Activated B cell treated with CpG ODN at 0.5 μM for 24 hours (primary cell): ENCODE measurements at regions not wholly inside any gene's neighbourhood (a gene's known extent, or its start where the extent isn't known, plus 50 kb on each side); places are given as distances from the start of the nearest gene placed in this dataset.

ENCODE experiments used
- ATAC-seq: fragments of 200-7000 bp; cut with Tn5 transposase; one replicate; pipeline ENCODE4 v1.10.0; 2021; ENCODE audit warnings: low read depth, mild to moderate bottlenecking, moderate library complexity
- CTCF ChIA-PET: fragments of 350-600 bp; sonication (Branson Sonifier 250); formaldehyde crosslinking; loops from one replicate; lab custom pipeline; 2021; ENCODE audit warnings: antibody characterized with exemption; lab: Charles Lee
- POLR2A ChIA-PET: fragments of 350-600 bp; sonication (Branson Sonifier 250); formaldehyde crosslinking; loops from one replicate; lab custom pipeline; 2021; ENCODE audit warnings: antibody characterized with exemption; lab: Charles Lee
- DNase-seq: peaks from one replicate; pipeline ENCODE4 v3.0.0; 2022
- H3K27ac Mint-ChIP-seq: one replicate; pipeline ENCODE4 v1.8.0; 2020; ENCODE audit warnings: mixed read lengths
- H3K27me3 Mint-ChIP-seq: one replicate; pipeline ENCODE4 v1.8.0; 2021; ENCODE audit warnings: mixed read lengths
- H3K36me3 Mint-ChIP-seq: one replicate; pipeline ENCODE4 v1.8.0; 2021; ENCODE audit warnings: low read depth, mixed read lengths
- H3K4me1 Mint-ChIP-seq: one replicate; pipeline ENCODE4 v1.8.0; 2021; ENCODE audit warnings: mixed read lengths
- H3K4me3 Mint-ChIP-seq: one replicate; pipeline ENCODE4 v1.8.0; 2020; ENCODE audit warnings: mild to moderate bottlenecking, mixed read lengths
- H3K9me3 Mint-ChIP-seq: one replicate; pipeline ENCODE4 v1.8.0; 2020; ENCODE audit warnings: mixed read lengths
- CTCF ChIP-seq: fragments of 200-600 bp; IDR thresholded peaks from one replicate; pipeline ENCODE4 v1.8.0; 2022; ENCODE audit warnings: antibody characterized with exemption, mild to moderate bottlenecking
- intact Hi-C: fragments of 100-400 bp; cut with micrococcal nuclease; formaldehyde crosslinking; loops from one replicate; pipeline ENCODE4 v1.15.1; 2024

GRCh38 chr12:27186022-27186839 is 57.9 kb upstream of the STK38L start:
- ChIA-PET POLR2A (no interaction called here), CTCF (no interaction called here)
- ATAC-seq (no peak), DNase-seq (no peak)
- Mint-ChIP-seq H3K4me3 (no peak overlapping the region), H3K27ac (no peak overlapping the region), H3K4me1 (no peaks in the 10 kb centered on the region), H3K9me3 (no peaks in the 10 kb centered on the region), H3K36me3 (no peaks in the 10 kb centered on the region), H3K27me3 (no peaks in the 10 kb centered on the region)
- intact Hi-C loops, result no loop called here
- TF ChIP-seq CTCF, result no peak

- POLR2A ChIA-PET, result no interaction called here
- DNase-seq, result no peak
- H3K4me3 Mint-ChIP-seq, result no peak overlapping the region
Observed at GRCh38 chr12:27187697-27188096, 56.4 kb upstream of the STK38L start.

GRCh38 chr12:27190761-27191160 is 53.3 kb upstream of the STK38L start:
- H3K27ac Mint-ChIP-seq, result no peak overlapping the region
- H3K9me3 Mint-ChIP-seq, result no peaks in the 10 kb centered on the region
- no peaks in the 10 kb centered on the region for H3K36me3 Mint-ChIP-seq
- DNase-seq, result no peak
- TF ChIP-seq CTCF, result no peak
- POLR2A ChIA-PET, result no interaction called here
- CTCF ChIA-PET, result no interaction called here
- no peak for ATAC-seq
- intact Hi-C loops, result no loop called here
- no peaks in the 10 kb centered on the region for H3K4me1 Mint-ChIP-seq
- H3K27me3 Mint-ChIP-seq, result no peaks in the 10 kb centered on the region
- H3K4me3 Mint-ChIP-seq, result no peak overlapping the region

More at GRCh38 chr12:27187697-27188096, 56.4 kb upstream of the STK38L start:
- intact Hi-C loops, result no loop called here
- Mint-ChIP-seq H3K9me3 (no peaks in the 10 kb centered on the region), H3K36me3 (no peaks in the 10 kb centered on the region), H3K27me3 (no peaks in the 10 kb centered on the region), H3K27ac (no peak overlapping the region), H3K4me1 (no peaks in the 10 kb centered on the region)
- ATAC-seq, result no peak
- no peak for TF ChIP-seq CTCF
- CTCF ChIA-PET, result no interaction called here

- ChIA-PET CTCF (no interaction called here), POLR2A (no interaction called here)
- Mint-ChIP-seq H3K27me3 (no peaks in the 10 kb centered on the region), H3K36me3 (no peaks in the 10 kb centered on the region), H3K4me3 (no peak overlapping the region), H3K4me1 (no peaks in the 10 kb centered on the region), H3K9me3 (no peaks in the 10 kb centered on the region), H3K27ac (no peak overlapping the region)
- DNase-seq, result no peak
- no peak for ATAC-seq
- no peak for TF ChIP-seq CTCF
- intact Hi-C loops, result no loop called here
Observed at GRCh38 chr12:27191531-27191930, 52.6 kb upstream of the STK38L start.

GRCh38 chr12:27192118-27192802 is 51.8 kb upstream of the STK38L start:
- ChIA-PET POLR2A (no interaction called here), CTCF (no interaction called here)
- TF ChIP-seq CTCF, result no peak
- ATAC-seq, result no peak
- Mint-ChIP-seq H3K4me3 (no peak overlapping the region), H3K27ac (no peak overlapping the region), H3K4me1 (no peaks in the 10 kb centered on the region), H3K36me3 (no peaks in the 10 kb centered on the region), H3K27me3 (no peaks in the 10 kb centered on the region), H3K9me3 (no peaks in the 10 kb centered on the region)
- intact Hi-C loops, result no loop called here
- DNase-seq, result no peak
